BLaER1 treated with 17β-estradiol and CSF1 and Interleukin-3, amounts not matched to agents 10 nM and 100 nM (cell line): ENCODE measurements at regions not wholly inside any gene's neighbourhood (a gene's known extent, or its start where the extent isn't known, plus 50 kb on each side); places are given as distances from the start of the nearest gene placed in this dataset.

ENCODE experiments used
- H3K27ac ChIP-seq, 11 experiments: shearing (Covaris generic); formaldehyde crosslinking; 2 replicates each; pipeline ENCODE4 v1.8.1; 2022
- H3K27me3 ChIP-seq, 11 experiments: shearing (Covaris generic); formaldehyde crosslinking; 2 replicates each; pipeline ENCODE4 v1.8.1; 2022
- H3K36me3 ChIP-seq, 11 experiments: shearing (Covaris generic); formaldehyde crosslinking; 2 replicates each; pipeline ENCODE4 v1.8.1; 2022
- H3K4me1 ChIP-seq, 10 experiments: shearing (Covaris generic); formaldehyde crosslinking; 2 replicates each; pipeline ENCODE4 v1.8.1; 2022
- H3K4me2 ChIP-seq, 11 experiments: shearing (Covaris generic); formaldehyde crosslinking; 2 replicates each; pipeline ENCODE4 v1.8.1; 2022
- H3K4me3 ChIP-seq, 10 experiments: shearing (Covaris generic); formaldehyde crosslinking; 2 replicates each; pipeline ENCODE4 v1.8.1; 2022
- H3K9ac ChIP-seq, 11 experiments: shearing (Covaris generic); formaldehyde crosslinking; 2 replicates each; pipeline ENCODE4 v1.8.1; 2022
- H3K9me3 ChIP-seq, 11 experiments: shearing (Covaris generic); formaldehyde crosslinking; replicated peaks in 1 of 11; 2 replicates each; pipeline ENCODE4 v1.8.1; 2022
- H4K20me1 ChIP-seq, 11 experiments: shearing (Covaris generic); formaldehyde crosslinking; 2 replicates each; pipeline ENCODE4 v1.8.1; 2022
- Cebpa-rat ChIP-seq, 11 experiments: shearing (Covaris generic); IDR thresholded peaks; 2 replicates each; pipeline ENCODE4 v1.8.1; 2022

- no peaks in the 10 kb centered on the region for H3K36me3 ChIP-seq
- H3K9ac ChIP-seq = no peak overlapping the region
- H3K27ac ChIP-seq = no peak overlapping the region
- H3K4me1 ChIP-seq = peaks cover 0 to 21% (median 11%) of the 10 kb centered on the region in 10 experiments; a peak in 11 of 20 replicates
- H3K4me2 ChIP-seq = no peak overlapping the region
- no peak overlapping the region for H3K4me3 ChIP-seq
- no peak for TF ChIP-seq Cebpa-rat (IDR thresholded peaks at IDR 0.05)
- H3K9me3 ChIP-seq = peaks cover 8 to 14% (median 12%) of the 10 kb centered on the region in 11 experiments; a peak in 15 of 22 replicates
- H3K27me3 ChIP-seq = peaks cover 10 to 21% (median 19%) of the 10 kb centered on the region in 11 experiments; a peak in 21 of 22 replicates
- H4K20me1 ChIP-seq = no peaks in the 10 kb centered on the region
Observed at GRCh38 chrX:45846328-45846727, 645.7 kb upstream of the DIPK2B start.

GRCh38 chrX:45845142-45845541 is 644.5 kb upstream of the DIPK2B start:
- Histone ChIP-seq H3K4me2 (no peak overlapping the region), H3K36me3 (no peaks in the 10 kb centered on the region), H3K27me3 (peaks cover 5 to 9% (median 8%) of the 10 kb centered on the region in 11 experiments; a peak in 21 of 22 replicates), H3K27ac (no peak overlapping the region), H3K4me1 (peaks cover 0 to 21% (median 11%) of the 10 kb centered on the region in 10 experiments; a peak in 11 of 20 replicates), H3K4me3 (no peak overlapping the region), H3K9me3 (peaks cover 0 to 2% (median under 1%) of the 10 kb centered on the region in 11 experiments; a peak in 9 of 22 replicates), H3K9ac (no peak overlapping the region), H4K20me1 (no peaks in the 10 kb centered on the region)
- no peak for TF ChIP-seq Cebpa-rat (IDR thresholded peaks at IDR 0.05)

GRCh38 chrX:45843518-45843917 is 642.8 kb upstream of the DIPK2B start:
- no peak overlapping the region for H3K27ac ChIP-seq
- peak overlapping the region in 1 of 11 experiments; percentile 22; a peak in 2 of 22 replicates for H3K4me2 ChIP-seq
- no peaks in the 10 kb centered on the region for H3K9me3 ChIP-seq
- H3K4me1 ChIP-seq = peaks cover 0 to 21% (median 8%) of the 10 kb centered on the region in 10 experiments; a peak in 8 of 20 replicates
- no peak overlapping the region for H3K4me3 ChIP-seq
- no peaks in the 10 kb centered on the region for H3K36me3 ChIP-seq
- no peaks in the 10 kb centered on the region for H3K27me3 ChIP-seq
- H3K9ac ChIP-seq = no peak overlapping the region
- no peaks in the 10 kb centered on the region for H4K20me1 ChIP-seq
- TF ChIP-seq Cebpa-rat (IDR thresholded peaks at IDR 0.05) = no peak

GRCh38 chrX:45842926-45843315 is 642.2 kb upstream of the DIPK2B start:
- Histone ChIP-seq H3K36me3 (no peaks in the 10 kb centered on the region), H3K4me2 (peak overlapping the region in 2 of 11 experiments; percentile 13 to 22; a peak in 2 of 22 replicates), H3K9me3 (no peaks in the 10 kb centered on the region), H3K9ac (no peak overlapping the region), H3K4me1 (peaks cover 0 to 21% (median 8%) of the 10 kb centered on the region in 10 experiments; a peak in 8 of 20 replicates), H3K4me3 (no peak overlapping the region), H3K27me3 (no peaks in the 10 kb centered on the region), H3K27ac (no peak overlapping the region), H4K20me1 (no peaks in the 10 kb centered on the region)
- TF ChIP-seq Cebpa-rat (IDR thresholded peaks at IDR 0.05) = no peak

GRCh38 chrX:45842207-45842925 is 641.7 kb upstream of the DIPK2B start:
- Histone ChIP-seq H3K9ac (no peak overlapping the region), H3K4me1 (peaks cover 0 to 21% (median 8%) of the 10 kb centered on the region in 10 experiments; a peak in 8 of 20 replicates)

GRCh38 chrX:45840411-45840950 is 639.8 kb upstream of the DIPK2B start:
- Histone ChIP-seq H3K27ac (no peak overlapping the region), H3K27me3 (no peaks in the 10 kb centered on the region), H3K9ac (no peak overlapping the region), H3K4me2 (no peak overlapping the region), H3K4me3 (no peak overlapping the region), H3K9me3 (peaks cover 0 to 7% (median 0%) of the 10 kb centered on the region in 11 experiments; a peak in 1 of 22 replicates), H3K4me1 (peaks cover 0 to 21% (median 8%) of the 10 kb centered on the region in 10 experiments; a peak in 8 of 20 replicates), H4K20me1 (no peaks in the 10 kb centered on the region), H3K36me3 (no peaks in the 10 kb centered on the region)
- no peak for TF ChIP-seq Cebpa-rat (IDR thresholded peaks at IDR 0.05)

More at GRCh38 chrX:45842207-45842925, 641.7 kb upstream of the DIPK2B start:
- Histone ChIP-seq H3K27ac (no peak overlapping the region), H3K9me3 (0 out of 22 replicates have a peak, but pooled peaks cover 0 to 4% (median 0%) of the 10 kb centered on the region in 11 experiments), H3K27me3 (no peaks in the 10 kb centered on the region), H4K20me1 (no peaks in the 10 kb centered on the region), H3K4me3 (no peak overlapping the region), H3K4me2 (peak overlapping the region in 5 of 11 experiments; percentile 13 to 29 (median 18); a peak in 6 of 22 replicates), H3K36me3 (no peaks in the 10 kb centered on the region)
- TF ChIP-seq Cebpa-rat (IDR thresholded peaks at IDR 0.05) = no peak

GRCh38 chrX:45830343-45830742 is 629.7 kb upstream of the DIPK2B start:
- Histone ChIP-seq H3K9ac (no peak overlapping the region), H4K20me1 (no peaks in the 10 kb centered on the region), H3K4me1 (no peaks in the 10 kb centered on the region), H3K36me3 (no peaks in the 10 kb centered on the region), H3K4me3 (no peak overlapping the region), H3K27ac (no peak overlapping the region), H3K27me3 (no peaks in the 10 kb centered on the region), H3K4me2 (no peak overlapping the region), H3K9me3 (no peaks in the 10 kb centered on the region)
- TF ChIP-seq Cebpa-rat (IDR thresholded peaks at IDR 0.05) = no peak

- H3K9me3 ChIP-seq = no peaks in the 10 kb centered on the region
- no peak overlapping the region for H3K4me2 ChIP-seq
- H3K9ac ChIP-seq = no peak overlapping the region
- no peak overlapping the region for H3K27ac ChIP-seq
- no peak overlapping the region for H3K4me3 ChIP-seq
- H3K4me1 ChIP-seq = no peaks in the 10 kb centered on the region
- H4K20me1 ChIP-seq = no peaks in the 10 kb centered on the region
- no peaks in the 10 kb centered on the region for H3K27me3 ChIP-seq
- no peak for TF ChIP-seq Cebpa-rat (IDR thresholded peaks at IDR 0.05)
- no peaks in the 10 kb centered on the region for H3K36me3 ChIP-seq
Observed at GRCh38 chrX:45824471-45824870, 623.8 kb upstream of the DIPK2B start.

- Histone ChIP-seq H3K9ac (no peak overlapping the region), H3K4me3 (no peak overlapping the region), H3K27ac (no peak overlapping the region), H3K9me3 (no peaks in the 10 kb centered on the region), H3K27me3 (no peaks in the 10 kb centered on the region), H4K20me1 (no peaks in the 10 kb centered on the region), H3K36me3 (no peaks in the 10 kb centered on the region), H3K4me1 (no peaks in the 10 kb centered on the region), H3K4me2 (no peak overlapping the region)
- TF ChIP-seq Cebpa-rat (IDR thresholded peaks at IDR 0.05) = no peak
Observed at GRCh38 chrX:45823536-45823935, 622.9 kb upstream of the DIPK2B start.
